Nephron (organoid): ENCODE measurements at regions not wholly inside any gene's neighbourhood (a gene's known extent, or its start where the extent isn't known, plus 50 kb on each side); places are given as distances from the start of the nearest gene placed in this dataset.

ENCODE experiments used
- H3K27ac Mint-ChIP-seq, 3 experiments: 2 replicates each; pipeline ENCODE4 v1.8.0; 2020; ENCODE audit warnings: mixed read lengths in 3 of 3, mild to moderate bottlenecking in 2 of 3, moderate library complexity in 1 of 3
- H3K27me3 Mint-ChIP-seq: 2 replicates; pipeline ENCODE4 v1.8.0; 2021; ENCODE audit warnings: low read depth, mild to moderate bottlenecking, moderate library complexity, mixed read lengths
- H3K36me3 Mint-ChIP-seq: 2 replicates; pipeline ENCODE4 v1.8.0; 2020; ENCODE audit warnings: low read depth, mixed read lengths
- H3K4me1 Mint-ChIP-seq: 2 replicates; pipeline ENCODE4 v1.8.0; 2020; ENCODE audit warnings: mixed read lengths
- H3K4me3 Mint-ChIP-seq, 3 experiments: 2 replicates each; pipeline ENCODE4 v1.8.0; 2020; ENCODE audit warnings: mild to moderate bottlenecking in 3 of 3, mixed read lengths in 3 of 3, moderate library complexity in 2 of 3
- H3K9me3 Mint-ChIP-seq: 2 replicates; pipeline ENCODE4 v1.8.0; 2020; ENCODE audit warnings: mixed read lengths
- CTCF ChIP-seq, 3 experiments: fragments of 200-600 bp; sonication (generic); IDR thresholded peaks; one replicate each; pipeline ENCODE4 v1.5.0; 2021; ENCODE audit warnings: antibody characterized with exemption in 3 of 3; ENCODE audit not compliant: unreplicated experiment in 3 of 3

- H3K27me3 Mint-ChIP-seq: no peaks in the 10 kb centered on the region
- H3K27ac Mint-ChIP-seq: no peak overlapping the region
- no peak for TF ChIP-seq CTCF (IDR thresholded peaks at IDR 0.05; ENCODE audit: unreplicated experiment in 3 of 3)
- no peak overlapping the region for H3K4me3 Mint-ChIP-seq
- peaks cover 20% of the 10 kb centered on the region for H3K9me3 Mint-ChIP-seq
- no peaks in the 10 kb centered on the region for H3K36me3 Mint-ChIP-seq
- H3K4me1 Mint-ChIP-seq: no peaks in the 10 kb centered on the region
Observed at GRCh38 chr6:76382201-76382600, 309.7 kb upstream of the IMPG1 start.

- no peaks in the 10 kb centered on the region for H3K27me3 Mint-ChIP-seq
- H3K4me1 Mint-ChIP-seq: no peaks in the 10 kb centered on the region
- H3K9me3 Mint-ChIP-seq: peaks cover 25% of the 10 kb centered on the region
- no peak overlapping the region for H3K27ac Mint-ChIP-seq
- H3K4me3 Mint-ChIP-seq: no peak overlapping the region
- H3K36me3 Mint-ChIP-seq: no peaks in the 10 kb centered on the region
- no peak for TF ChIP-seq CTCF (IDR thresholded peaks at IDR 0.05; ENCODE audit: unreplicated experiment in 3 of 3)
Observed at GRCh38 chr6:76381612-76382011, 309.1 kb upstream of the IMPG1 start.

- Mint-ChIP-seq H3K27me3 (no peaks in the 10 kb centered on the region), H3K4me3 (no peak overlapping the region), H3K9me3 (no peaks in the 10 kb centered on the region), H3K4me1 (no peaks in the 10 kb centered on the region), H3K36me3 (no peaks in the 10 kb centered on the region), H3K27ac (no peak overlapping the region)
- TF ChIP-seq CTCF (IDR thresholded peaks at IDR 0.05; ENCODE audit: unreplicated experiment in 3 of 3): peak in 2 of 3 experiments; percentile 19 to 27
Observed at GRCh38 chr6:76351275-76351674, 278.8 kb upstream of the IMPG1 start.

- no peaks in the 10 kb centered on the region for H3K36me3 Mint-ChIP-seq
- no peak overlapping the region for H3K27ac Mint-ChIP-seq
- TF ChIP-seq CTCF (IDR thresholded peaks at IDR 0.05; ENCODE audit: unreplicated experiment in 3 of 3): no peak
- H3K4me1 Mint-ChIP-seq: no peaks in the 10 kb centered on the region
- no peak overlapping the region for H3K4me3 Mint-ChIP-seq
- H3K9me3 Mint-ChIP-seq: no peaks in the 10 kb centered on the region
- no peaks in the 10 kb centered on the region for H3K27me3 Mint-ChIP-seq
Observed at GRCh38 chr6:76347539-76347938, 275.1 kb upstream of the IMPG1 start.

- Mint-ChIP-seq H3K27ac (no peak overlapping the region), H3K4me1 (no peaks in the 10 kb centered on the region), H3K4me3 (no peak overlapping the region), H3K36me3 (no peaks in the 10 kb centered on the region), H3K9me3 (no peaks in the 10 kb centered on the region), H3K27me3 (no peaks in the 10 kb centered on the region)
- TF ChIP-seq CTCF (IDR thresholded peaks at IDR 0.05; ENCODE audit: unreplicated experiment in 3 of 3): no peak
Observed at GRCh38 chr6:76342611-76343160, 270.2 kb upstream of the IMPG1 start.

GRCh38 chr6:76330031-76330430 is 257.6 kb upstream of the IMPG1 start:
- Mint-ChIP-seq H3K36me3 (no peaks in the 10 kb centered on the region), H3K4me1 (peaks cover 8% of the 10 kb centered on the region), H3K27ac (peak overlapping the region in 1 of 3 experiments; percentile 51), H3K27me3 (peaks cover 4% of the 10 kb centered on the region), H3K9me3 (peaks cover 26% of the 10 kb centered on the region), H3K4me3 (no peak overlapping the region)
- TF ChIP-seq CTCF (IDR thresholded peaks at IDR 0.05; ENCODE audit: unreplicated experiment in 3 of 3): no peak
